HepG2 (cell line): ENCODE measurements at regions not wholly inside any gene's neighbourhood (a gene's known extent, or its start where the extent isn't known, plus 50 kb on each side); places are given as distances from the start of the nearest gene placed in this dataset.

Source experiments
- ATF7 ChIP-seq, 2 experiments: fragments of 450-650 bp in 1 of 2; sonication (generic) in 1 of 2; formaldehyde crosslinking in 1 of 2; IDR thresholded peaks; 2 replicates each; pipeline versions ENCODE4 v1.4.0 to v1.6.1; 2016 to 2020; ENCODE audit warnings: antibody characterized with exemption in 1 of 2, mild to moderate bottlenecking in 1 of 2, missing genetic modification reagents in 1 of 2
- DPF2 ChIP-seq: sonication (generic); formaldehyde crosslinking; IDR thresholded peaks from 2 replicates; pipeline ENCODE4 v1.4.0; 2020; ENCODE audit warnings: mild to moderate bottlenecking, low read depth, missing genetic modification reagents, borderline replicate concordance
- SMARCC2 ChIP-seq: fragments of 450-650 bp; IDR thresholded peaks from 2 replicates; pipeline ENCODE4 v1.6.1; 2017; ENCODE audit warnings: antibody characterized with exemption, mild to moderate bottlenecking

DNA sequence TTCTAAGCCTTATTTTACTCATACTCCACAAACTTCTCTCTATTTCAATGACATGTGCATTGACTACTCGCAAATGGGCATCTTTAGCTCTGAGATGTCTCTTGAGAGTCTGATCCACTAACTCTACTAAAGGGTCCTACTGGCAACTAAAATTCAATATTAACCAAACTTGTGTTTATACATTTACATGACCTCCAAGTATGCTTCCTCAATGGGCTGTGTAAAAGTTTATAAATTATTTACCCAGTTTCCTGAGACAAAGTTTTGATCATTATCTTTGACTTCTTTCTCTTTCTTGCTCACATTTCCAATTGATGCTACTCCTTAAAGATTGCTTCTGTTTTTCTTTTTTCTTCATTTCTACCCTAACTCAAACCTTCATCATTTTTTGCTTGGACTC lies 510.1 kb upstream of the DAB2 start:
- TF ChIP-seq DPF2: no peak
- no peak for TF ChIP-seq ATF7 (IDR thresholded peaks at IDR 0.05)
- TF ChIP-seq ATF7 (CRISPR knock-in tag; IDR thresholded peaks at IDR 0.05): no peak
- TF ChIP-seq SMARCC2: no peak
